Fibroblast of skin of right biceps (primary cell): ENCODE measurements at regions not wholly inside any gene's neighbourhood (a gene's known extent, or its start where the extent isn't known, plus 50 kb on each side); places are given as distances from the start of the nearest gene placed in this dataset.
A peak's percentile ranks its signal among the peaks of the same experiment; 100 is the strongest.

ENCODE experiments used
- DNase-seq: peaks from one replicate; pipeline ENCODE4 v3.0.0-alpha.2; 2013

DNA sequence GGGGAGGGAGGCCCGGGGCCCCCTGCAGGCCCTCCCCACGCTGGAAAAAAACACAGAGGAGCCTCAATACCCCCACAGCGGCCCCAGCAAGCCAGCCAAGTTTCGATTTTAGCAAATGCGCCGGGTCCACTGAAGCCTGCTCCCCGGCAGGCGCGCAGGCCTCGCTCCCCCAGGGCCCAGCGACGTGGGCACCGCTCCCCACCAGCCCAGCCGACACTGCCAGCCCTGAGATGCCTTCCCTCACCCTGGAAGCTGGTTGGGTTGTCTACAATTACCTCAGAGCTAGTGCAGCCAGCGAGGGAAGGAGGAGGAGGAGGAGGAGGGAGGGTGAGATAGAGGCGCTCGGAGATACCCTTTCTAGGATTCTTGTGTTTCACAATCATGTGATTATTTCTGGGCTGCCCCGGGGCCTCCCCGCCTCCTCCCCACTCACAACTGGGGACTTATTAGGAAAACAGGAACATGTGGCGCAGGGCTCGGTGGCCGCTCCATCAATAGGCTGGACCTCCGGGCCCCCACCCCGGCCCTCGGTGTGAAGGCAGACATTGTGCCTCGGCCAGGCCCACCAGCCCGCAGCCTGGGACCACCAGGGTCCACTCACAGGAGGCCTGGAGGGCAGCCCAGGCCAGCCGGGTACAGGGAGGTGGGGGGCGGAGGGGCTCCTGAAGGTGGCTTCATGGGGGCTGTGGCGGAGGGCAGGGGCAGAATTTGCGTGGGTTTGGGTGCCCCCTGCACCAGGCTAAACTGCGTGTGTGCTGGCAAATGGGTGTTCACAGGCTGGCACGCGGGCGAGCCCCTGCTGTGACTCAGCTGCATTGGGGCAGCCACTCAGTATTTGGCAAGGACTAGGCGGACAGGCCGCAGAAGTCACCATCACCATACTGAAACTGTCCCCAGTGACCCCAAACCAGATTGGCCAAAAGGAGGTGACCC lies 109.9 kb downstream of the NCOR2 start:
- DNase-seq, result no peak

DNA sequence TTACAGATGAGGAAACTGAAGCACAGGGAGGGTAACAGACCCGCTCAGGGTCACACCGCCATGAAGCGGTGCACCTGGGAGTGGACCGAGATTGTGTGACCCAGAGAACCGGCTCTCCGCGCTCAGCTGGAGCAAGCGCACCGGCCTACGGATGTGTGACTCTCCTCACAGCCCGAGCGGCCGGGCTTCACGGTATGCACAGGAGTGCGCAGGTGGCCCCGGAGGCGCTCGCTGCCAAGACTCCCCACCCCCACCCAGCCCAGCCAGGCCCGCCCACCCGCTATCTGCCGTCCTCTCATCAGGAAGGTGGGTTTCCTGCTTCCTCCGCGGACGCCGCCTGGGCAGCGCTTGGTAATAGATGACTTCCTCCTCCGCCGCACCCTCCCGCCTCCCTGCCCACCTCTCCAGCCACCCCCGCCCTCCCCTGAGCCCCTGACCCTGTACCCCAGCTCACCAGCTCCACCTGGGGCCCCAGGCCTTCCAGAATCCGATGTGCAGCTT lies 110.7 kb downstream of the NCOR2 start:
- no peak for DNase-seq

DNA sequence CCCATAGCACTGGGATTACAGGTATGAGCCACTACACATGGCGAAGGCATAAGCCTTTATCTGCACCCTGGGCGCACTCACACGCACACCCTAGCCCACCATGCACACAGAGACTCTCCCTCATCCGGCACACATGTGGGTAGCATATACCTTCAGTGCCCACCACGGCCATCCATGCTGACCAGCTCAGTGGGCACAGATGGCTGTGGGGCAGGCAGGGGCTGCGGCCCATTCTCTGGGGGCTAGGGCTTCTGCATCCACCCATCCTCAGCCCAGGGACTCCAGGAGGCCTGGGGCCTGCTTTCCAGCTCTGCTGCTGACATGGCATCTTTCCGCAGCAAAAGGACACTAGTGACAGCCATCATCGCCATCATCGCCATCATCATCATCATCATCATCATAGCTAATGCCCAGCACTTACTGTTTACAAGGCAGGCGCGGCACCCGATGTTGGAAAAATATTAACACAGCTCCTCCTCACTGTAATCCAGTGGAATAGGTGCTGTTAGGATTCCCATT lies 111.2 kb downstream of the NCOR2 start:
- DNase-seq, result no peak

DNA sequence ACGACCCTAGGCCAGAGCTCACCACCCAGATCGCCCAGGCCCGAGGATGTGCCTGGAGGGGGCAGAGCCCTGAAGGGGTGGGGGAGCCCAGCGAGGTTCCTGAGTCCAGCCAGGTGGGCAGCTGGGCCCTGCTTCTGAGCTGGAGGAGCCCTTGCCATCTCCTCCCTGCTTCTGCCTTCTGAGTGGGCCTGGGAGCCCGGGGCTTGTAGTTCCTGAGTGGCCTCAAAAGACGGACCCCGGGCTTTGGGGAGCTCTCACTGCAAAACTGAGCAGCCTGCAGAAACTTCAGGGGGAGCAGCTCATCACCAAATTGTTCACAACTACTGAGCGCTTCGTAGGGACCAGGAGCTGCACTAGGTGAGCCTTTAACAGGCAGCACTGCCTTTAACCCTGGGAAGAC lies 112.1 kb downstream of the NCOR2 start:
- no peak for DNase-seq

DNA sequence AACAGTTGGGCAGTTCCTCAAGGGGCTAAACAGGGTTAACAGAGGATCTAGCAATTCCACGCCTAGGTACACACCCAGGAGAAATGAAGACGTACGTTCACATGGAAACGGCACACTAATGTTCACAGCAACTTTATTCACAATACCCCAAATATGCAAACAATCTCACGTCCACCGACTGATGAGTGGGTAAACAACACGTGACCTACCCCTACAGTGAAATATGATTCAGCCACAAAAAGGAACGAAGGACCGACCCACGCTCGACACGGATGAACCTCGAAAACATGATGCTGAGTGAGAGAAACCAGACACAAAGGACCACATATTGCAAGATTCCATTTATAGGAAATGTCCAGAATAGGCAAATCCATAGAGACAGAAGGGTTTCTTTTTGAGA lies 112.7 kb downstream of the NCOR2 start:
- DNase-seq, result peak; percentile 55

DNA sequence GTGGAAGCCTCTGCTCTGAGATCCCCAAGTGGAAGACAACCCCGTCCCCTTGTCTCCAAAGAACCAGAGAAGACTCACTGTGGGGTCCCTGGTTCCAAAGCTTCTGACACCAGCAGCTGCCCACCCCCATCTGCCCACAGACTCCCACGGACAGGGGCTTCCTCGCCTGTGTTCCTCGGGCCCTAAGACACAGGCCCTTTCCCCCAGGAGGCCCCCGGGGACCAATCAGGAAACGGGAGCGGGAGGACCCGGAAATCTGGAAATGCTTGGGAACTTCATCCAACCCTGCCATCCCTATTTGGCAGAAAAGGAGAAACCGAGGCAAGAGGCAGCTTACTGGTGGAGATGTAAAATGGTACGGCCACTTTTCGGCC lies 113.1 kb downstream of the NCOR2 start:
- no peak for DNase-seq

DNA sequence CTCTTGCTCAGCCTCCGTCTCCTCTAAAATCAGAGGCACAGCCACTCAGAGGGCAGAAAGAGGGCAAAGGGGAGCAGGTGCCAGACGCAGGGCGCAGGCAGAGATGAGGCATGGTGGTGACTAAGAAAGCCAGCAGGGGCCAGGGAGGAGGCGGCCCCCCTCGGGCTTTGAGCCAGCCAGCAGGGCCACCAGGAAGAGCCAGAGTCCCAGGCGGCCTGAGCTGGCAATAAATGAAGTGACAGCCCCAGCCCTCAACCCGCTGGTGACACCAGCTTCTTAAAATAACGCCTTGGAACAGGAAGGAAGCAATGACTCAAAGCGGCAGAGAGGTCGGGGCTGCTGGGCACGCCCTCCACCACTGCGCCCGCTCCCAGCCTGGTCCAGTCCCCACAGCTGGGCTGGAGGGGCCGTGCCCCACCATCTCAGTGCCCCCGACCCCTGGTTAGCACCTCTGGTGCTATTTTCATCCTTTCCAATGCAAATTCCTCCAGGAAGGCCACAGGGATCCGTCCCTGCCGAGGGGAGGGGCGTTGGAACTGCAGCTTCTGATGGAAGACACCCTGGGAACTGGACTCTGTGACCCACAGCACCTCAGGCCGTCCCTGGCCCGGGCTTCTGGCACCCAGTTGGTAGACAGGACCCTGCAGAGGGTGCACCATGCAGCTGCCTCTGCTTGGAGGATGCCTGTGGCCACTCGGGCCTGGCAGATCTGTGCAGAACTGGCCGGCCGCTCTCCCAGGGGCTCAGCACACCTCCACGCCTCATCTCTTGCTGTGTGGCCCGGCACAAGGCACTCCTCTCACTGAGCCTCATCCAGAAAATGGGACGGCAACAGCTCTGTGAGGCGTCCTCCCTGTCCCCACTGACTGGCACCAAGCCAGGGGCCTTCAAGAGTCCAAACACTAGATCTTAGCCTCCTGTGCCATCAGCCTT lies 113.7 kb downstream of the NCOR2 start:
- peak; percentile 81 for DNase-seq

DNA sequence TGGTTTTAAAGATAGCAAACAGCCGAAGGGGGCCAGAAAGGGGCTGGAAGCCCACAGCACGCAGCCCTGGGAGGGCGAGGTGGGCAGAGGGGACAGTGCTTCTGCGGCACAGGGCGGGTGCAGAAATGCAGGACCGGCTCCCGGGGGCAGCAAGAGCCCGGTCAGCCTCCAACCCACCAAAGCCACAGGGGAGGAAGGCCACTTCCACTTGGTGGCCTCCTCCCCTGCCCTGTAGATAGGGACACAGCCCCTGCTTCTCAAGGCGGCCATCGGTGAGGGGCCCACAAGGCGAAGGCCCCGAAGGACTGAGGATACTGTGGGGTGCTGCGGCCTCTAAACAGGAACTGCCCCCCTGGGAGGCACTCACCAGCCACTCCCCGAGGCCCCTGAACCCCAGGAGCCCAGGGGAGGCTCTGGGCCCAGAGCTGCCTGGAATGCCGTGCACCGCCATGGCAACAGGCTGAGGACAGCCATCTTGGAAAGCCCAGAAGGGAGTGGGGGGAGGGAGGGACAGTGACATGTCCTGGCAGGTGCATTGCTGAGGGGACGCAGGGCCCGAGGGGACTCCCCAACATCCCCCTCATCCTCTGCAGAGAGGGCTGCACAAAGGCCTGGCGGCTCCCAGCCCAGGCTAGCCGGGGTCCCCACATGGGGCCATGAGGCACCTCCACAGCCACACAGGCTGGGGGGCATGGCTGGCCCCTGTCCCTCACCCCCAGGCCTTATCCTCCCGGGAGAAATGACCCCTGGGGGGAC lies 114.7 kb downstream of the NCOR2 start:
- DNase-seq, result no peak

DNA sequence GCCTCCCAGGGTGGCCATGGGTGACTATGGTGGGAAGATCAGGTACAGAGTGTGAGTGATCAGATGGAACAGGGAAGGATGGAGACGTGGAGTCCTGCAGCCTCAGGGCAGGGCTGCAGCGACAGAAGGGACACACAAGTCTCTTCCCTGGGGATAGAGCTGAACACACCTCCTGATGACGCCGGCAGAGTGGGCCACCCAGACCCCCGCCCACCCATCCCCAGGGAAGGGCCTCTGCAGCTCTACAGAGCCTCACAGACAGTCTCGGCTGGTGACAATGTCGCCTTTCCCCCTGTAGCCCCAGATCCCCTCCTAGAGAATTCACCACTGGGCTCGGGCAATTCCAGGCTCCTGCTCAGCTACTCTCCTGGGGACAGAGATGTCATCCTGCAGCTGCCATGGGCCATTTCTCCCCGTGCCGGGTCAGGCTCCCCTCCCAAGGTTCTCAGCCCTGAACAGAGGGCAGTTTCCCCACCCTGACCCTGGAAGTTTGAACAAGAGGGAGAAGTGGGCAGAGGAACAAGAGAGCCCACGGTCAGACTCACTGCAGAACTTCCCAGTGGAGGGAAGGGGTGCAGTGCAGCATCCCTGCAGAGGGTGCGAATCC lies 115.7 kb downstream of the NCOR2 start:
- no peak for DNase-seq

DNA sequence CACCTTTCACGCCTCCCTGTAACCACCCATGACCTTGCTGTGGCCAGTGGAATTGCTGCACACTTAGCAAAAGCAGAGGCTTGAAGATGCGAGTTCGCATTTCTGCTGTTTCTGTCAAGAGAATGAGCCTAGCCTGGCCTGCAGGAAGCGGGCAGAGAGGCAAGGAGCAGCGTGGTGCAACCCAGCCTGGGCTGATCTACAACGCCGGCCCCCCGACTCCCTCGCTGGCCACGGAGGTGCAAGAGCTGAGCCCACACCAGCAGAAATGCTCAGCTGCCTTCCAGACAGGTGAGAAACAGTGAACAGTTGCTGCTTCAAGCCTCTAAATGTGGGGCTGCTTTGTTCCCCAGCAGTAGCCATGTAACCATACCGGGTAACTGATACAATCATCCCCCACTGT lies 116.4 kb downstream of the NCOR2 start:
- no peak for DNase-seq

DNA sequence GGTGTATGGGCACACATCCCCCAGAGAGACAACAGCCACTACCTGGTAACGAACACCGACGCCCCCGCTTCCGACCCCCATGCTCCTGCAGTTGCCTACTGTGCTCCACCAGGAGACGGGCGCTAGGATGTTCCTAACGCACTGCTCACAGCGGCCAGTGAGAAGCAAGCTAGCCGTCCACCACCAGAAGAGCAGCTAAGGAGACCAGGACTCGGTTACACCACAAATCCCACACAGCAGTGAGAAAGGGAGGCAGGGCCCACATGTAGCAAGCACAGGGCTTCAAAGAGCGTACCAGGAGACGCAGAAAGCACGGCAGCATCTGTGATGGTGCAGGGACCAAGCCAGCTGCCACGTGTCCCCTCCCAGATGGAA lies 117.0 kb downstream of the NCOR2 start:
- DNase-seq, result no peak

DNA sequence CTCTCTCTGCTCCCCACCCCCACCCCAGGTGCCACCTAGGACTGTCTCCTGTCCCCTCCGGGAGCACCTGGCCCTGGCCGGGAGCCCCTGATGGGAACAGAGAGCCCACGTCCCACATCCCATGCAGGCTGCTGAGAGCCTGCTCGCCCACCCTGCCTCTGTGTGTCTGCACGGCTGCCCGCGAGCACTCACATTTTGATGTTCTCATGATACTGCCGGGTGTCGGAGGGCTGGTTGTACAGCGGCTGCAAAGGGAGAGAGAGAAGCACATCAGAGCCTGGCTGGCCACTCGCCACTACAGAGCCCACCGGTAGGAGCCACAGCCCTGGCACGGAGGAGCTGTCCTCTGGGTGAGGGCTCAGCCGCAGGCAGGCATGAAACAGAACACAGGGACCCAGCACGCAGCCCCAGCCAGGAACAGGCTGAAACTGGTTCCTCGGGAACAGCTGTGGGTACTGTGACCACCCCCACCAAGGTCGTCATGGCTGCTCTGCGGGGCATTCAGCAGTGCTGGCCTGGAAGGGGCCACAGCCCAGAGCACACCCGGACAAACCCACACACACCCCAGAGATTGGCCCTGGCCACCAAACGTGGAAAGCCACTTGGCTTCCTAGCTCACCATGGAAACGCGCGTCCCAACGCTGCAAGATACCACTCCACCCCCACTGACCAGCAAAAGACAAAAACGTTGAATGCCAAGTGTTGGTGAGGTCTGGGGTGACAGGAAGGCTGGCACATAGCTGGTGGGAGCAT lies 117.6 kb downstream of the NCOR2 start:
- no peak for DNase-seq

DNA sequence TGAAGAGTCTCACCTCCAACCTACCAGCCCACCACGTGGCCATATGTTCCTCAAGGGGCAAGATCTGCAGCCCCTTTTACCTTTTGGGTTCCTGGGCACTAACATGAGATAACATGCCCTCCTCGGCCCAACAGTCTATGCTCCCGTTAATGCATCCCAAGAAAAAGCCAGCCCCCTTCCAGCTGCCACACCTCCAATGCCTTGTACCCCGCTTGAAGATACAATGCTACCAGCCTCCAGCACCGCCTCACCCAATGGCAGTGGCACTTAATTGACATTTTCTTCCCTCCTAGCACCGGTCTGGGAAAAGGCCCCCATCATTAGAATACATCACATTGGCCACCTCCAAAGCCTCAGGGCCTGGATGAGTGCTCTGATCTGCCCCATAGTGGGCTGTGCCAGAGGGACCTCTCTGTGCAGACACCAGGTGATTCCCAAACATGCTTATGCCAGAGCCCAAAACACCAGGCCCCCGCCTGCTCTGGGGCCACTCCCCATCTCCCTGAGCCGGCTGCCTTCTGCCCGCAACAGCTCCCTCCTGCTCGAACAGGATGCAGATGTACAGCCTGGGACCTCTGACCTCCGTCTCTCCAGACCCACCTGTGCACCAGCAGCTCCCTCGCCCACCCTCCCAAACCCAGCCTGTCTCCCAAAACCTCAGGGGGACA lies 118.3 kb downstream of the NCOR2 start:
- no peak for DNase-seq

DNA sequence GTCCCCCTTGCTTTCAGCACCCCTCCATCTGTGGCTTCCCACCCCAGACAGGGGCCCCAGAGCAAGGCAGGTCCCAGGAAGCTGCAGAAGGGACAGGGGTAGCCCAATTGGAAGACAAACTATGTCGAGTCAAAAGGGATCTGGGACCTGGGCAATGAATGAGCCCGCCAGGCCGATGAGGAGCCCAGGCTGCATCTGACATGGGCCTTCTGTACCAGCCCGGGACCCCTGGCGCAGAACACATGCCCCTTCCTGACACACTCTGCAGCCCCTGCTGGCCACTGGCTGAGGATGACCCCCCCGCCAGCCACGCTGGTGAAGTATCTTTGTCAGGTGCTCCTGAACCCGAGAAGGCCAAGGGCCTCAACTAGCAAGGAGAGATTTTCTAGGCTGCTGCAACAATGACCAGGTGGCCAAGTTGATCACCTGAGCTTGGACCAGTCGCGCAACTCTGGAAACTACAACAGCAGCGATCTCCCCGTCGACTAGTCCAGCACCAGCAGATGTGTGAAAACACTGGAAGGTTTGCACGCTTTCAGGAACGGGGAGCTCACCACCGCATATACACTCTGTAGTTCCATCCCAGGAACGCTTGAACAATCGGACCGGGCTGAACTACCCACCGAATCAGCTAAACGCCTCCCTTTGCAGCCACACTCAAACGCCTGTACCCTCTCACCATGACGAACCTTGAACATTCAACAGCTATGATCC lies 119.0 kb downstream of the NCOR2 start:
- DNase-seq, result no peak

DNA sequence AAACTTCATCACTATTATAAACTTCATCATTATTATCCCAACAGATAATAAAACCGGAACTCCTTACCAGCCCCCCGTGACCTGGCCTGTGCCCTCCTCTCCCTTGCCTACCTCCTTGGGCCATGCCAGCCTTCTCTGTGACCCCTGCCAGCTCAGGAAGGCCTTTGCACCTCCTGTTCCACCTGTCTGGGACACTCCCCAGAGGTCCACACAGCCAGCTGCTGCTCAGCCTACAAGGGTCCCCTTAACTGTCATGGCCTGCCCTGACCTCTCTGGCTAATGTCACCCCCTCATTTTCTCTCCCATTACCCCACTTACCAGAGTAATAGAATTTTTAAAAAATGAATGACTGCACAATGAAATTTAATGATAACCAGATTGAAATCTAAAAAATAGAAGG lies 121.0 kb downstream of the NCOR2 start:
- DNase-seq, result no peak

DNA sequence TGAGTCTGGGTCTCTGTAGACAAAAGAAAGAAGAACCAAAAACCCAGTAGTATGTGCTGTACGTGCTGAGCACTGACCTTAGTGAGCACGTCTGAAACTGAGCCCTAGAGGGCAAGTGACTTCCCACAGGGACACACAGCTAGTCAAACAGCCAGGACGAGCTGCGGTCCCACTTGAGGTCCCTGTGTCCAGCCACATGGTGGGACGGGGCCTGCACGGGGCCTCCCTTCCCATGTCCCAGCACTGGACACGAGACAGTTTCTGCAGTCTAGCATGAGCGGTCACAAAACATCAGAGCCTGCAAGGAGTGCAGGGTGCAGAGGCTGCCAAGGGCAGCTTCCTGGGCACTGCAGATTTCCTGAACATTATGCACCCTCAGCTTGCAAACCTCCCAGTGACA lies 121.6 kb downstream of the NCOR2 start:
- DNase-seq, result no peak

DNA sequence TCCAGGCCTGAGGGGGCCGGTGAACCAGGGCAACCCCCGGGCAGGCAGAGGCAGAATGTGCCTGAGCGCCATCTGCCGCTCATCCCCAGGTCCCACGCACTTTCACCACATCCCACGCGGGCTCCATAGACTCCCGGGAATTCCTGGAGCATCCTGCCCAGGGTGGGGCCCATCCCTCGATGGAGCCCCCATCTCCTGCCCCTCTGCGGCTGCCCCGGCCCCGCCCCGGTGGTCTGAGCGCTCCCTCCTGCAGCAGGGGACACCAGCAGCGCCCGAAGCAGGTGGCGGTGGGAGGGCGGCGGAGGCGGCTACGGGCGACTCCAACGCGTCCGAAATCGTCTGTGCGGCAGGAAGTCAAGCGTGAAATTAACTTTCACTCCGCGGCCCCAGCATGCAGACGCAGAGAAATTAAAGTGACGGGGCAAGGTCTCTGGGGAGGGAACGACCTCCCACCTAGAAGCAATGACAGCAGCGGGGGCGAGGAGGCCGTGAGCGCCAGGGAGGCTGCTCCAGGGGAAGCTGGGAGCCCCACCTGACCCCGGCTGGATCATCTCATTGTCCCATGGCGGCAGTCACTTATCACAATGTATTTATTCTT lies 122.2 kb downstream of the NCOR2 start:
- DNase-seq, result no peak

DNA sequence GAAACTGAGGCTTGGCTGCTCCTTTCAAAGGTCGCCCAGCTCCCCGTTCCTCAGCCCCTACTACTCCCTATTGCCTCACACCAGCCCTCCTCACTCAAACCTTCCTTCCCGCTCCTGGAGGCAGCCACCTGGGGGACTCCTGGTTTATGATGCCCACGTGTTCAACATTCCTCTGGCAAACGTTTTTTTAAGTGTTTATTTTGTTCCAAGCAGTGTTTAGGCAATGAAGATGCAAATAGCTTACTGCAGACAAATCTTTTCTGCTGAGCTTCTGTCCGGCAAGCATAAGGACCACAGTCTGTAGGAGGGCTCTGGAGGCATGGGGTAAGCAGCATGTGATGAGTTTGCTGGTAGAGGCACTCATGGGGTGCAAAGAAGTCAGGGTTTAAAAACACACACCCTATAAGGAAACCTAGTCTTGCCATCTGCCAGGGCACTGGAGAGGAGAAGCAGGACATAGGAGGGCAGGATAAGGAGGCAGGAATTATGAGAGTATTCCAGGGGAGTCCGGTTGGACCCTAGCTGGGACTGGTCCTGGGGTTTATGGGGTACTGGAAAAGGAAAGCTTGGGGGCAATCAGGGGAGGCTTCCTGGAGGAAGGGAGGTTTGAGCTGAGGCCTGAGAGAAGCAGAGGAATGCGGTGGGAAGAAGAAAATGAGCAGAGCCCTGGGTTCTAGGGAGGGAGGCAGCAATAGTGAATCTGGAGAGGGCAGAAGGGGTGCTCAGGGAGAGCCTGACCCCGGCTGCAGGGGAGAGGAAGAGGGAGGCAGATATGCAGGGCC lies 123.3 kb downstream of the NCOR2 start:
- no peak for DNase-seq
